HUES48 (cell line): ENCODE measurements at regions not wholly inside any gene's neighbourhood (a gene's known extent, or its start where the extent isn't known, plus 50 kb on each side); places are given as distances from the start of the nearest gene placed in this dataset.

Experiments
- H3K27ac ChIP-seq: one replicate; pipeline ENCODE4 v1.7.0; 2013; ENCODE audit warnings: low read depth, low read length, inconsistent platforms
- H3K27me3 ChIP-seq: 2 replicates; pipeline ENCODE4 v1.6.1; 2013; ENCODE audit warnings: mild to moderate bottlenecking, low read length; ENCODE audit not compliant: control insufficient read depth, insufficient read depth
- H3K36me3 ChIP-seq: 2 replicates; pipeline ENCODE4 v1.6.1; 2013; ENCODE audit warnings: low read length; ENCODE audit not compliant: control insufficient read depth, insufficient read depth
- H3K4me1 ChIP-seq: 2 replicates; pipeline ENCODE4 v1.6.1; 2013; ENCODE audit warnings: mild to moderate bottlenecking, low read length; ENCODE audit not compliant: control insufficient read depth, insufficient read depth
- H3K4me3 ChIP-seq: 2 replicates; pipeline ENCODE4 v1.5.1; 2013; ENCODE audit warnings: mild to moderate bottlenecking, low read depth, low read length
- H3K9ac ChIP-seq: 2 replicates; pipeline ENCODE4 v1.6.1; 2013; ENCODE audit warnings: mild to moderate bottlenecking, low read depth, low read length, moderate library complexity
- H3K9me3 ChIP-seq: 2 replicates; pipeline ENCODE4 v1.6.1; 2013; ENCODE audit warnings: low read length; ENCODE audit not compliant: control insufficient read depth, insufficient read depth

GRCh38 chr13:85709721-85710120 lies 89.5 kb downstream of the SLITRK6 start:
- H3K4me3 ChIP-seq = no peak overlapping the region
- H3K27me3 ChIP-seq = no peaks in the 10 kb centered on the region
- no peaks in the 10 kb centered on the region for H3K9me3 ChIP-seq
- H3K9ac ChIP-seq = no peak overlapping the region
- H3K36me3 ChIP-seq = no peaks in the 10 kb centered on the region
- H3K27ac ChIP-seq = no peak overlapping the region
- no peaks in the 10 kb centered on the region for H3K4me1 ChIP-seq

DNA sequence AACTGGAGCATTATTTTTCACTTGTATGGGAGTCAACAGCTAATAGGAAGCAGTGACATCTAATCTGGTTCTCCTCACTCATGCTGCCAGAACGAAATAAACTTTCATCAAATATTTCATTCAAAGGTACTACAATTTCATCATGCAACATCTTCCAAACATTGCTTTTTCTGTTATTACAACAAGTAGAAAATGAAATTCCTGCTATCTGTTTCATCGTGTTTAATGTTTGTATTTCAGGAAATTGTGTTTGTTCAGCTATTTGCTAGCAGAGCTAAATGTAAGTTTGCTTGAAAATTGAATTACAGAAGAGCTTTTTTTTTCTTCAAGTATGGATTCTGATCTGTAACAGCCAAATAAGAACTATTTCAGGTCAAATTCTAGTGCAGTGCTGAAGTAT lies 90.1 kb downstream of the SLITRK6 start:
- Histone ChIP-seq H3K4me1 (no peaks in the 10 kb centered on the region), H3K27me3 (no peaks in the 10 kb centered on the region), H3K27ac (no peak overlapping the region), H3K9ac (no peak overlapping the region), H3K4me3 (no peak overlapping the region), H3K9me3 (no peaks in the 10 kb centered on the region), H3K36me3 (no peaks in the 10 kb centered on the region)

DNA sequence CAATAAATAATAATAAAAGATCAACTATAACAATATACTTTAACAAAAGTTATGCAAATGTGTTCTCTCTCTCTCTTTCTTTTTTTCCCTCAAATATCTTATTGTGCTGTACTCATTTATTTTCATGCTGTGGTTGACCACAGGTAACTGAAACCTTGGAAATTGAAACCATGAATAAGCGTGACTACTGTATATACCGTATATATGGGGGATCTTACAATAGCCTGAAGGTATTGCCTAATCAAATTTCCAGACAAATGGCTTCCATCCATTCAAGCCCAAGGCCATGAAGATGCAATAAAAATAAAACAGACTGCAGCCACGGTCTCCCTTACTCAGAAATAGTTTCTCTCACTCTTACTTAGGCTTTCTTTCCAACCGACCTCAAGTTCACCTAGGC lies 98.3 kb downstream of the SLITRK6 start:
- Histone ChIP-seq H3K27ac (no peak overlapping the region), H3K9me3 (no peaks in the 10 kb centered on the region), H3K9ac (no peak overlapping the region), H3K4me1 (no peaks in the 10 kb centered on the region), H3K4me3 (no peak overlapping the region), H3K27me3 (no peaks in the 10 kb centered on the region), H3K36me3 (no peaks in the 10 kb centered on the region)

- H3K9me3 ChIP-seq = no peaks in the 10 kb centered on the region
- no peak overlapping the region for H3K4me3 ChIP-seq
- H3K9ac ChIP-seq = no peak overlapping the region
- no peaks in the 10 kb centered on the region for H3K27me3 ChIP-seq
- H3K36me3 ChIP-seq = no peaks in the 10 kb centered on the region
- H3K4me1 ChIP-seq = no peaks in the 10 kb centered on the region; the same call in 1 of the 2 replicates
- H3K27ac ChIP-seq = no peak overlapping the region
Observed at GRCh38 chr13:85698256-85698655, 101.0 kb downstream of the SLITRK6 start.

DNA sequence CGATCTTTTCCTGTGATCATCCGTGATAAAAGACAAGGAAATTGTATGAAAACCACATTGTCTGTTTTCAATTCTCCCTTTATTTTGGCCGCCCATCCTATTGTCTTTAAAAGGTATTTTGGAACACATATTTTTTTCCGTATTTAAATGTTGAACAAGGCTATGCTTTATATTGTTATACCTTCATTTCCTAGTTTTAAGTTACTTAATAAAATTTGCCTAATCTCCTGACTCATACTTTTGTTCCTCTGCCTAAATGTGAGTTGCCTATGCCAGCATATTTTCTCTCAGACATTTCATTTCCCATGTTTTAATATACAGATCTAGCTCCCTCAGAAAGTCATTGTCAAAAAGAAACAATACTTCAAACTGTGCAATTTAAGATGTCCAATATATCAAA lies 104.2 kb downstream of the SLITRK6 start:
- Histone ChIP-seq H3K27ac (no peak overlapping the region), H3K4me1 (no peaks in the 10 kb centered on the region; the same call in 1 of the 2 replicates), H3K27me3 (no peaks in the 10 kb centered on the region)

GRCh38 chr13:85693889-85694511 lies 105.2 kb downstream of the SLITRK6 start:
- Histone ChIP-seq H3K9ac (no peak overlapping the region), H3K9me3 (no peaks in the 10 kb centered on the region), H3K4me1 (no peaks in the 10 kb centered on the region; the same call in 1 of the 2 replicates), H3K27me3 (no peaks in the 10 kb centered on the region), H3K4me3 (no peak overlapping the region), H3K27ac (no peak overlapping the region), H3K36me3 (no peaks in the 10 kb centered on the region)

More for the DNA sequence above, 104.2 kb downstream of the SLITRK6 start:
- H3K9me3 ChIP-seq = no peaks in the 10 kb centered on the region
- no peak overlapping the region for H3K4me3 ChIP-seq
- no peak overlapping the region for H3K9ac ChIP-seq
- no peaks in the 10 kb centered on the region for H3K36me3 ChIP-seq

DNA sequence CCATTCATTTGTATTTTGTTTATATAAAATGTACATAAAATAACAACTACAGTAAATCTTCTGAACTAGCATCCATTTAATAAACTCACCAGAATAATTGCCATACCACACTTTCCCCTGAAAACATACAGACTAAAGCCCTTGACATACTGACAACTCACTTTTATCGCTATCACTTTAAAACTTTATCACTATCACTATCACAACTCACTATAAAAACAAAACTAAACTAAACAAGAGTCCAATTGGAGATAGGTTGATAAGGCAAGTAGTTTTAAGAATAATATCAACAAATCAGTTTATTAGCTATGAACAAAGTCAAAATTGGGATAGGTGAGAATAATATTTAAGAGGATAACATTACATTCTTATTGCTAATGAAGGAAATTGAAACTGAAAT lies 108.9 kb downstream of the SLITRK6 start:
- Histone ChIP-seq H3K9me3 (no peaks in the 10 kb centered on the region), H3K36me3 (no peaks in the 10 kb centered on the region), H3K27me3 (no peaks in the 10 kb centered on the region), H3K4me3 (no peak overlapping the region), H3K27ac (no peak overlapping the region), H3K9ac (no peak overlapping the region), H3K4me1 (no peaks in the 10 kb centered on the region; the same call in 1 of the 2 replicates)

DNA sequence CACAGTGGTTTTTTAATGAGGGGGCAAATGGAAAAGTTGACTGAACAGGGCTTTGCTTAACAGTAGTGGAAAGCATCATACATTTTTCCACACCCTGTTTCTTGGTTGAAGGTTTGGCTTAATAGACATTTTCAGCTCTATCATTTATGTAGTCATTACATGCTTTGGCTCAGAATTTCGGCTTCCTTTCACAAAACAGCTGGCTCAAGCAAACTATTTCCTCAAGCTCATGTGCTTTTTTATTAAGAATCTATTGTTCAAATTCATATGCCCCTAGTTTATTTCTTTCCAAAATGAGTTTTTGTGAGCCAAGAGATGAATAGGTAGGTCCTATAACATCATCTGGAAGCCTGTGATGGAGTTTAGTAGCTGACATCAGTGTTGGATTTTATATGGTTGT lies 113.8 kb downstream of the SLITRK6 start:
- no peak overlapping the region for H3K27ac ChIP-seq
- H3K27me3 ChIP-seq = no peaks in the 10 kb centered on the region
- H3K9me3 ChIP-seq = no peaks in the 10 kb centered on the region
- no peak overlapping the region for H3K4me3 ChIP-seq
- no peaks in the 10 kb centered on the region for H3K4me1 ChIP-seq
- H3K9ac ChIP-seq = no peak overlapping the region
- no peaks in the 10 kb centered on the region for H3K36me3 ChIP-seq

DNA sequence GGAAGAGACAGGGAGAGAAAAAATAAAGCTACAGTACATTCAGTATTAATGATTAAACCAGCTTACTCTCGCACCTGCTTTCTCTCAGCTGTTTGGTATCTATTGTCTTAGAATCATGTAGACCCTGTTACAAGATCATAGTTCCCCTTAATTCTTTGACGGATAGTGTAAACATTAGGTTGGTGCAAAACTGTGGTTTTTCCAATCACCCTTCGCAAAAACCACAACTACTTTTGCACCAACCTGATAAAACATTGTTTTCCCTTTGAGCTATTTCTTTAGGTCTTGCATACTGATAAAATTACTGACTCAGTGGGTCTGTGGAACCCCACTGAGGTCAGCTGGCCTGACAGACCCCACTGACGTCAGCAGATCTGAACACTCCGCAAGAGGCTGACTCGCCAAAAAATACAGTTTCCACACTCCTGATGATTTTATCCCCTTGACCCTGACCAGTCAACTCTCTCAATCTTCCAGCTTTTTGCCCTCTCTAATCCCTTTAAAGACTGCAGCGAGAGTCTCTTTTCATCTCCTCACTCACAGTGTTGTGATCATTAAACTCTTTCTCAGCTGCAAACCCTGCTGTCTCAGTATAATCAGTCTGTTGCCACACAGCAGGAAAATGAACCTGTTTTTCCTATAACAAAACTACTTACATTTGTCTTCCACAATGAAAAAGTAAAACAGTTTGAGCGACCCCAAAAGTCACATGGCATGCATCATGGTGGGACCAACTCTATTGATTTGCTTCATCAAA lies 123.9 kb downstream of the SLITRK6 start:
- Histone ChIP-seq H3K4me3 (no peak overlapping the region), H3K4me1 (no peaks in the 10 kb centered on the region), H3K9me3 (peaks cover 8% of the 10 kb centered on the region; the same call in 1 of the 2 replicates), H3K9ac (no peak overlapping the region), H3K27me3 (no peaks in the 10 kb centered on the region), H3K27ac (no peak overlapping the region), H3K36me3 (no peaks in the 10 kb centered on the region)

GRCh38 chr13:85671336-85671735 lies 127.9 kb downstream of the SLITRK6 start:
- Histone ChIP-seq H3K4me3 (no peak overlapping the region), H3K36me3 (no peaks in the 10 kb centered on the region), H3K27ac (no peak overlapping the region), H3K4me1 (no peaks in the 10 kb centered on the region), H3K27me3 (no peaks in the 10 kb centered on the region), H3K9me3 (peaks cover 8% of the 10 kb centered on the region; the same call in 1 of the 2 replicates), H3K9ac (no peak overlapping the region)

GRCh38 chr13:85666356-85666755 lies 132.9 kb downstream of the SLITRK6 start:
- Histone ChIP-seq H3K4me1 (no peaks in the 10 kb centered on the region), H3K4me3 (no peak overlapping the region), H3K9me3 (no peaks in the 10 kb centered on the region), H3K27me3 (no peaks in the 10 kb centered on the region), H3K36me3 (no peaks in the 10 kb centered on the region), H3K9ac (no peak overlapping the region), H3K27ac (no peak overlapping the region)
